HUES48 (cell line): ENCODE measurements at regions not wholly inside any gene's neighbourhood (a gene's known extent, or its start where the extent isn't known, plus 50 kb on each side); places are given as distances from the start of the nearest gene placed in this dataset.

Source experiments
- H3K27ac ChIP-seq: one replicate; pipeline ENCODE4 v1.7.0; 2013; ENCODE audit warnings: low read depth, low read length, inconsistent platforms
- H3K27me3 ChIP-seq: 2 replicates; pipeline ENCODE4 v1.6.1; 2013; ENCODE audit warnings: mild to moderate bottlenecking, low read length; ENCODE audit not compliant: control insufficient read depth, insufficient read depth
- H3K36me3 ChIP-seq: 2 replicates; pipeline ENCODE4 v1.6.1; 2013; ENCODE audit warnings: low read length; ENCODE audit not compliant: control insufficient read depth, insufficient read depth
- H3K4me1 ChIP-seq: 2 replicates; pipeline ENCODE4 v1.6.1; 2013; ENCODE audit warnings: mild to moderate bottlenecking, low read length; ENCODE audit not compliant: control insufficient read depth, insufficient read depth
- H3K4me3 ChIP-seq: 2 replicates; pipeline ENCODE4 v1.5.1; 2013; ENCODE audit warnings: mild to moderate bottlenecking, low read depth, low read length
- H3K9ac ChIP-seq: 2 replicates; pipeline ENCODE4 v1.6.1; 2013; ENCODE audit warnings: mild to moderate bottlenecking, low read depth, low read length, moderate library complexity
- H3K9me3 ChIP-seq: 2 replicates; pipeline ENCODE4 v1.6.1; 2013; ENCODE audit warnings: low read length; ENCODE audit not compliant: control insufficient read depth, insufficient read depth

DNA sequence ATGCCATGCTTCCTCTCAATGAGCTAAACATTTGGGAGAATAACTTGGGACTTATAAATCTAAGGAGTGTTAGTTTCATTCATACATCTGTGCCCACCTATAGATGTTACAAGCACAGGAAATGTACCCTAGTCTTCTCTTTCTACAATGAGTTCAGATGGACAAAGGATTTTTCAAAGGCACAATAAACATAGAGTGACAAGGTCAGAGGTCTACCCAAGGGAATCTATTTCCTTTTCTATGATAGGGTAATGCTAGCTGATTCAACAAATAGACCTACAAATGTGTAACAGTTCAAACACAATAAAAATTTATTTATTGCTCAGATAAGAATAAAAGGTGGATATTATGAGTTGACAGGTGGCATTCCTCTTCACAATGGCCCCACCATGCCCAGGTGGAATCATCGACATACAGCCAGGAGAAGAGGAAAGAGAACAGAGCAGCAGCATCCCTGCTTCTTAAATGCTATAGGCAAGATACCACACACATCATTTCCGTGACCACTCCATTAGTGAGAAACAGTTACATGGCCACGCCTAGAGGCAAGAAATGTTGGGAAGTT is 421.8 kb downstream of the HNRNPD start:
- Histone ChIP-seq H3K4me1 (no peaks in the 10 kb centered on the region), H3K9ac (no peak overlapping the region)

GRCh38 chr4:81946996-81947395 is 426.8 kb downstream of the HNRNPD start:
- Histone ChIP-seq H3K36me3 (no peaks in the 10 kb centered on the region), H3K27ac (no peak overlapping the region), H3K4me3 (no peak overlapping the region), H3K9me3 (no peaks in the 10 kb centered on the region), H3K9ac (no peak overlapping the region), H3K4me1 (no peaks in the 10 kb centered on the region), H3K27me3 (no peaks in the 10 kb centered on the region)

More for the DNA sequence above, 421.8 kb downstream of the HNRNPD start:
- Histone ChIP-seq H3K36me3 (no peaks in the 10 kb centered on the region), H3K9me3 (no peaks in the 10 kb centered on the region), H3K27me3 (no peaks in the 10 kb centered on the region), H3K4me3 (no peak overlapping the region), H3K27ac (no peak overlapping the region)

GRCh38 chr4:81930506-81931238 is 443.1 kb downstream of the HNRNPD start:
- Histone ChIP-seq H3K27me3 (no peaks in the 10 kb centered on the region), H3K27ac (no peak overlapping the region)

DNA sequence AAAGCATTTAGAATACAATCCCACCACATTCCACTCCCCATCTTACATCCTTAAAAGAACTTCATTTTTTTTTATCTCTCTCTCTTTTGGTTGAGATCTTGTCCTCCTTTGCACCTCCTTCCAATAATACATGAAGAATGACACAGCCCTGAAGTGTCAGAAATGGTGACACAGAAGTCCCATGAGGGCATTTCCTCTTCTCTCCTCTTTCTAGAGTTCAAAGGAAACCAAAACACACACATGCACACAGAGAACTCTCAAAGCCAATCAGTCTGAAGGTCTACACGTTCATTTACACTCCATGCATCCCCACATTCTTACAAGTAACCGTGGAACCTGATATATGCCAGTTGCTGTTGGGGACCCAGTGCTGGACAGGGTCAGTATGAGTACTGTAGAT is 450.7 kb downstream of the HNRNPD start:
- H3K4me1 ChIP-seq, result no peaks in the 10 kb centered on the region
- no peaks in the 10 kb centered on the region for H3K27me3 ChIP-seq
- no peaks in the 10 kb centered on the region for H3K36me3 ChIP-seq
- no peak overlapping the region for H3K27ac ChIP-seq
- no peak overlapping the region for H3K9ac ChIP-seq
- H3K4me3 ChIP-seq, result no peak overlapping the region
- H3K9me3 ChIP-seq, result no peaks in the 10 kb centered on the region

More at GRCh38 chr4:81930506-81931238, 443.1 kb downstream of the HNRNPD start:
- Histone ChIP-seq H3K4me1 (no peaks in the 10 kb centered on the region), H3K9ac (no peak overlapping the region), H3K9me3 (no peaks in the 10 kb centered on the region), H3K4me3 (no peak overlapping the region), H3K36me3 (no peaks in the 10 kb centered on the region)

DNA sequence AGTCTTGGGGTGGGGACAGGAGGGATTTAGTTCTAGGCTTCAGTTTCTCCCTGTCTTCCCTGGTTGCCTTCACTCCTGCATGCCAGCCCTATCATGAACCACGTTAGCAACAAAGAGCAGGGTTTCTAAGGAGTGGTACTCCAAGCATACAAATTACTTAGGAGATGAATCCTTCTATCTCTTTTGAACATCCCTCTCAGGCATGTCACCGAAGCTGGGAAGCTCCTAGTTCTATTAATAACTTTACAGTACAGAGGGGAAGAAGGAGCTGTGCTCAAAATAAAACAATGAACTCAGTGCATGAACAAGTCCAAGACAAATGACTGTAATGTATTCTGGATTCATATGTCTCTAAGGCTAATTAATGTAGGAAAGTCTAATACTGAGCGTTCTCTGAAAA is 450.6 kb upstream of the RASGEF1B start:
- Histone ChIP-seq H3K27me3 (no peaks in the 10 kb centered on the region), H3K27ac (no peak overlapping the region), H3K9me3 (no peaks in the 10 kb centered on the region)

DNA sequence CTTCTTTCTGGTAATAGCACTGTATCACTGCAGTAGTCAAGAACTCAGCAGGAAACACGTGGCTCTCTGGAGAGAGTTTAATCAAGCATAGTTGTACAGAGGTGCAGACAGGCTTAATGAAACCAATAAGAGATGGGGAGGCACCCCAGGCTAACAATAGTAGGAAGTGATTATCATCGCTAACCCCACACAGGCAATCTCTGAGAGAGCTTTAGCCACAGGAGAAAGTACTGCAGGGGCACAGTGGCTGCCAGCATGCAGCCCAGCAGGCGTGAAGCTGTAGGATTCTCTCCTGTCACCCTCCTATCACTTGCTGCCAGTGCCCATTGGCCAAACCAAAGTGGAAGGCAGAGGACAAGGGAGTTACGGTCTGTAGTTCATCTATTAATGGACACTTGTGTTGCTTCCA is 450.0 kb upstream of the RASGEF1B start:
- H3K36me3 ChIP-seq, result no peaks in the 10 kb centered on the region
- H3K27me3 ChIP-seq, result no peaks in the 10 kb centered on the region
- no peaks in the 10 kb centered on the region for H3K9me3 ChIP-seq
- H3K27ac ChIP-seq, result no peak overlapping the region
- H3K9ac ChIP-seq, result no peak overlapping the region
- H3K4me3 ChIP-seq, result no peak overlapping the region
- H3K4me1 ChIP-seq, result no peaks in the 10 kb centered on the region

More for the DNA sequence above, 450.6 kb upstream of the RASGEF1B start:
- Histone ChIP-seq H3K9ac (no peak overlapping the region), H3K36me3 (no peaks in the 10 kb centered on the region), H3K4me1 (no peaks in the 10 kb centered on the region), H3K4me3 (no peak overlapping the region)

- Histone ChIP-seq H3K4me3 (no peak overlapping the region), H3K36me3 (no peaks in the 10 kb centered on the region)
These were observed 448.1 kb upstream of the RASGEF1B start for GRCh38 chr4:81919810-81920209.

GRCh38 chr4:81919223-81919622 is 447.5 kb upstream of the RASGEF1B start:
- Histone ChIP-seq H3K9me3 (no peaks in the 10 kb centered on the region), H3K9ac (no peak overlapping the region), H3K27ac (no peak overlapping the region)

More at GRCh38 chr4:81919810-81920209, 448.1 kb upstream of the RASGEF1B start:
- no peaks in the 10 kb centered on the region for H3K4me1 ChIP-seq
- H3K9me3 ChIP-seq, result no peaks in the 10 kb centered on the region
- no peaks in the 10 kb centered on the region for H3K27me3 ChIP-seq
- no peak overlapping the region for H3K9ac ChIP-seq
- H3K27ac ChIP-seq, result no peak overlapping the region

DNA sequence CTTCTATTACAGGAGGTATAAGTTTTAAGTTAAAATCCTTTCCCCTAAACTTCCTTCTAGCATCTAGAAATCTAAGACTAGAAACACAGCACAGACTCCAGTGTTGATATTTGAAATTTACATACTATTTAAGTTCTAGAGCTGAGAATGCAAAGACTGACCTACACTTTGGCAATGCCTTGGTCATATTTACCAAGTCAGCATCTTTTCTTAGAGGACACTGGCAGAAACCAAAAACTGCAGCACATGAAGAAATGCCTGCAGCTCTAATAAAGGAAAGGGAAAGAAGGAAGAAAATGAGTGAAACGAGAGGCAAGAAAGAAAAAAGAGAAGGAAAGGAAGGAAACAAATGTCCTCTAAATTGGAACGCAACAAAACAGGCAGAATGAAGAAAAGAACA is 443.7 kb upstream of the RASGEF1B start:
- Histone ChIP-seq H3K36me3 (no peaks in the 10 kb centered on the region), H3K9ac (no peak overlapping the region), H3K4me1 (peaks cover 6% of the 10 kb centered on the region; the same call in 1 of the 2 replicates), H3K4me3 (no peak overlapping the region), H3K27me3 (no peaks in the 10 kb centered on the region), H3K9me3 (no peaks in the 10 kb centered on the region), H3K27ac (no peak overlapping the region)

More at GRCh38 chr4:81919223-81919622, 447.5 kb upstream of the RASGEF1B start:
- no peaks in the 10 kb centered on the region for H3K4me1 ChIP-seq
- no peak overlapping the region for H3K4me3 ChIP-seq
- no peaks in the 10 kb centered on the region for H3K27me3 ChIP-seq
- H3K36me3 ChIP-seq, result no peaks in the 10 kb centered on the region

- Histone ChIP-seq H3K36me3 (no peaks in the 10 kb centered on the region), H3K9me3 (no peaks in the 10 kb centered on the region), H3K27ac (no peak overlapping the region), H3K27me3 (no peaks in the 10 kb centered on the region), H3K4me1 (peaks cover 6% of the 10 kb centered on the region; the same call in 1 of the 2 replicates), H3K4me3 (no peak overlapping the region), H3K9ac (no peak overlapping the region)
These were observed 442.9 kb upstream of the RASGEF1B start for GRCh38 chr4:81914623-81915022.

- H3K9ac ChIP-seq, result no peak overlapping the region
These were observed 441.7 kb upstream of the RASGEF1B start for GRCh38 chr4:81913427-81913879.

More at GRCh38 chr4:81913427-81913879, 441.7 kb upstream of the RASGEF1B start:
- Histone ChIP-seq H3K4me1 (peaks cover 6% of the 10 kb centered on the region; the same call in 1 of the 2 replicates), H3K27me3 (no peaks in the 10 kb centered on the region), H3K27ac (no peak overlapping the region), H3K4me3 (no peak overlapping the region), H3K9me3 (no peaks in the 10 kb centered on the region), H3K36me3 (no peaks in the 10 kb centered on the region)
